ENCODE measurements at regions not wholly inside any gene's neighbourhood (a gene's known extent, or its start where the extent isn't known, plus 50 kb on each side); places are given as distances from the start of the nearest gene placed in this dataset.

- FAIRE-seq = no peak
- DNase-seq (ENCODE audit: insufficient read length, low spot score) = no peak
Measured at GRCh38 chr12:76259660-76260389, 88.4 kb downstream of the BBS10 start.

GRCh38 chr12:76259106-76259505, 89.1 kb downstream of the BBS10 start:
- no peak for FAIRE-seq
- DNase-seq (ENCODE audit: insufficient read length, low spot score) = no peak

- FAIRE-seq (no peak), DNase-seq (ENCODE audit: insufficient read length, low spot score) (no peak)
Measured at GRCh38 chr12:76256904-76257303, 91.3 kb downstream of the BBS10 start.

- FAIRE-seq = no peak
- DNase-seq (ENCODE audit: insufficient read length, low spot score) = no peak
Measured at GRCh38 chr12:76256321-76256720, 91.9 kb downstream of the BBS10 start.

GRCh38 chr12:76255692-76256091, 92.5 kb downstream of the BBS10 start:
- DNase-seq (ENCODE audit: insufficient read length, low spot score) (no peak), FAIRE-seq (no peak)

GRCh38 chr12:76255281-76255680, 92.9 kb downstream of the BBS10 start:
- FAIRE-seq = no peak
- no peak for DNase-seq (ENCODE audit: insufficient read length, low spot score)

- DNase-seq (ENCODE audit: insufficient read length, low spot score) (no peak), FAIRE-seq (no peak)
Measured at GRCh38 chr12:76252031-76252430, 96.2 kb downstream of the BBS10 start.

- DNase-seq (ENCODE audit: insufficient read length, low spot score) (no peak), FAIRE-seq (no peak)
Measured at GRCh38 chr12:76250256-76250655, 98.0 kb downstream of the BBS10 start.

GRCh38 chr12:76249501-76249900, 98.7 kb downstream of the BBS10 start:
- no peak for FAIRE-seq
- DNase-seq (ENCODE audit: insufficient read length, low spot score) = no peak

GRCh38 chr12:76247992-76248391, 100.2 kb downstream of the BBS10 start:
- no peak for DNase-seq (ENCODE audit: insufficient read length, low spot score)
- no peak for FAIRE-seq

GRCh38 chr12:76247026-76247646, 101.1 kb downstream of the BBS10 start:
- DNase-seq (ENCODE audit: insufficient read length, low spot score) = no peak
- no peak for FAIRE-seq

- FAIRE-seq = no peak
Measured at GRCh38 chr12:76246611-76247010, 101.6 kb downstream of the BBS10 start.

GRCh38 chr12:76244300-76244699, 103.9 kb downstream of the BBS10 start:
- DNase-seq (ENCODE audit: insufficient read length, low spot score) = no peak
- FAIRE-seq = no peak

More at GRCh38 chr12:76246611-76247010, 101.6 kb downstream of the BBS10 start:
- DNase-seq (ENCODE audit: insufficient read length, low spot score) = no peak

GRCh38 chr12:76242813-76243550, 105.2 kb downstream of the BBS10 start:
- FAIRE-seq (no peak), DNase-seq (ENCODE audit: insufficient read length, low spot score) (no peak)

GRCh38 chr12:76241371-76241770, 106.8 kb downstream of the BBS10 start:
- FAIRE-seq = no peak
- DNase-seq (ENCODE audit: insufficient read length, low spot score) = no peak

- DNase-seq (ENCODE audit: insufficient read length, low spot score) (no peak), FAIRE-seq (no peak)
Measured at GRCh38 chr12:76240281-76240680, 107.9 kb downstream of the BBS10 start.

GRCh38 chr12:76238688-76239087, 109.5 kb downstream of the BBS10 start:
- DNase-seq (ENCODE audit: insufficient read length, low spot score) = no peak
- no peak for FAIRE-seq

GRCh38 chr12:76237086-76237701, 111.0 kb downstream of the BBS10 start:
- DNase-seq (ENCODE audit: insufficient read length, low spot score) (no peak), FAIRE-seq (no peak)

- no peak for DNase-seq (ENCODE audit: insufficient read length, low spot score)
- no peak for FAIRE-seq
Measured at GRCh38 chr12:76236640-76237039, 111.6 kb downstream of the BBS10 start.

- FAIRE-seq (no peak), DNase-seq (ENCODE audit: insufficient read length, low spot score) (no peak)
Measured at GRCh38 chr12:76234741-76235140, 113.5 kb downstream of the BBS10 start.

GRCh38 chr12:76232013-76232412, 116.2 kb downstream of the BBS10 start:
- DNase-seq (ENCODE audit: insufficient read length, low spot score) (no peak), FAIRE-seq (no peak)

All from GM19239 (cell line).